Effector CD4-positive, alpha-beta T cell (primary cell): ENCODE measurements at regions not wholly inside any gene's neighbourhood (a gene's known extent, or its start where the extent isn't known, plus 50 kb on each side); places are given as distances from the start of the nearest gene placed in this dataset.

Source experiments
- DNase-seq: peaks from one replicate; pipeline ENCODE4 v3.0.0-alpha.2; 2020

GRCh38 chr19:29375429-29376119, 150.2 kb upstream of the VSTM2B start:
- no peak for DNase-seq

- no peak for DNase-seq
These were observed 148.9 kb upstream of the VSTM2B start for GRCh38 chr19:29376855-29377354.

GRCh38 chr19:29378126-29378525, 147.7 kb upstream of the VSTM2B start:
- DNase-seq: no peak

GRCh38 chr19:29378543-29379080, 147.2 kb upstream of the VSTM2B start:
- no peak for DNase-seq

GRCh38 chr19:29379257-29380021, 146.4 kb upstream of the VSTM2B start:
- no peak for DNase-seq

GRCh38 chr19:29380581-29380980, 145.2 kb upstream of the VSTM2B start:
- DNase-seq: no peak

GRCh38 chr19:29381353-29382203, 144.2 kb upstream of the VSTM2B start:
- DNase-seq: no peak

- no peak for DNase-seq
These were observed 142.1 kb upstream of the VSTM2B start for GRCh38 chr19:29383696-29384095.

- DNase-seq: no peak
These were observed 141.1 kb upstream of the VSTM2B start for GRCh38 chr19:29384656-29385055.

GRCh38 chr19:29385191-29385795, 140.5 kb upstream of the VSTM2B start:
- DNase-seq: no peak

GRCh38 chr19:29386970-29387369, 138.8 kb upstream of the VSTM2B start:
- no peak for DNase-seq

- no peak for DNase-seq
These were observed 138.2 kb upstream of the VSTM2B start for GRCh38 chr19:29387586-29387985.

GRCh38 chr19:29389495-29389894, 136.3 kb upstream of the VSTM2B start:
- no peak for DNase-seq

- DNase-seq: no peak
These were observed 135.1 kb upstream of the VSTM2B start for GRCh38 chr19:29390742-29391141.

GRCh38 chr19:29393915-29394460, 131.8 kb upstream of the VSTM2B start:
- DNase-seq: no peak

GRCh38 chr19:29395111-29395733, 130.6 kb upstream of the VSTM2B start:
- no peak for DNase-seq

GRCh38 chr19:29395734-29396414, 129.9 kb upstream of the VSTM2B start:
- no peak for DNase-seq

GRCh38 chr19:29396925-29397324, 128.9 kb upstream of the VSTM2B start:
- no peak for DNase-seq

- DNase-seq: no peak
These were observed 128.0 kb upstream of the VSTM2B start for GRCh38 chr19:29397748-29398147.

- DNase-seq: no peak
These were observed 126.0 kb upstream of the VSTM2B start for GRCh38 chr19:29399804-29400203.
